SK-N-MC (cell line): ENCODE measurements at regions not wholly inside any gene's neighbourhood (a gene's known extent, or its start where the extent isn't known, plus 50 kb on each side); places are given as distances from the start of the nearest gene placed in this dataset.

Experiments used
- EZH2 ChIP-seq: fragments of 200-600 bp; sonication (generic); IDR thresholded peaks from one replicate; pipeline ENCODE4 v1.6.1; 2017; ENCODE audit warnings: antibody characterized with exemption
- POLR2AphosphoS5 ChIP-seq: IDR thresholded peaks from 2 replicates; pipeline ENCODE4 v1.6.1; 2012; ENCODE audit warnings: mild to moderate bottlenecking, low read depth, low read length, borderline replicate concordance

- TF ChIP-seq POLR2AphosphoS5 (no peak), EZH2 (no peak)
These were observed 137.3 kb upstream of the NABP1 start for GRCh38 chr2:191540681-191541080.
